Head of caudate nucleus (tissue), 42 donors: ENCODE measurements at regions not wholly inside any gene's neighbourhood (a gene's known extent, or its start where the extent isn't known, plus 50 kb on each side); places are given as distances from the start of the nearest gene placed in this dataset.

Experiments
- DNase-seq, 42 donors: peaks; one replicate each; pipeline versions ENCODE4 v3.0.0 to v3.0.0-alpha.2; 2020 to 2021; ENCODE audit warnings: mixed read lengths in 7 of 42
- intact Hi-C: fragments of 100-400 bp; cut with DNase I; formaldehyde crosslinking; loops from one replicate; pipeline ENCODE4 v1.15.0; 2022

- intact Hi-C loops = no loop called here
- DNase-seq = peak in 31 of 42 donors; percentile 11 to 75 (median 35)
Measured at GRCh38 chr14:25246751-25247150, 196.8 kb upstream of the STXBP6 start.

- DNase-seq = no peak
- intact Hi-C loops = no loop called here
Measured at GRCh38 chr14:25239170-25239569, 189.2 kb upstream of the STXBP6 start.

- intact Hi-C loops = no loop called here
- peak in 25 of 42 donors; percentile 5 to 61 (median 24) for DNase-seq
Measured at GRCh38 chr14:25237845-25238244, 187.9 kb upstream of the STXBP6 start.

GRCh38 chr14:25233613-25234012 lies 183.7 kb upstream of the STXBP6 start:
- no peak for DNase-seq
- intact Hi-C loops = no loop called here

GRCh38 chr14:25231004-25231403 lies 181.1 kb upstream of the STXBP6 start:
- peak in 3 of 42 donors; percentile 3 to 20 (median 10) for DNase-seq
- intact Hi-C loops = no loop called here

- DNase-seq = no peak
- intact Hi-C loops = no loop called here
Measured at GRCh38 chr14:25226214-25226613, 176.3 kb upstream of the STXBP6 start.

GRCh38 chr14:25222256-25222655 lies 172.3 kb upstream of the STXBP6 start:
- intact Hi-C loops = no loop called here
- no peak for DNase-seq

GRCh38 chr14:25220514-25220913 lies 170.6 kb upstream of the STXBP6 start:
- intact Hi-C loops = no loop called here
- DNase-seq = no peak

GRCh38 chr14:25215607-25216006 lies 165.7 kb upstream of the STXBP6 start:
- intact Hi-C loops = no loop called here

GRCh38 chr14:25197885-25198284 lies 147.9 kb upstream of the STXBP6 start:
- DNase-seq = no peak
- intact Hi-C loops = no loop called here

More at GRCh38 chr14:25215607-25216006, 165.7 kb upstream of the STXBP6 start:
- no peak for DNase-seq

GRCh38 chr14:25180221-25180620 lies 130.3 kb upstream of the STXBP6 start:
- no peak for DNase-seq
- intact Hi-C loops = no loop called here

- intact Hi-C loops = no loop called here
- no peak for DNase-seq
Measured at GRCh38 chr14:25178255-25178654, 128.3 kb upstream of the STXBP6 start.

GRCh38 chr14:25150934-25151790 lies 101.2 kb upstream of the STXBP6 start:
- intact Hi-C loops = no loop called here
- peak in 3 of 42 donors; percentile 6 to 47 (median 11) for DNase-seq

- intact Hi-C loops = no loop called here
- no peak for DNase-seq
Measured at GRCh38 chr14:25150401-25150800, 100.5 kb upstream of the STXBP6 start.

GRCh38 chr14:25140411-25140810 lies 90.5 kb upstream of the STXBP6 start:
- no peak for DNase-seq
- intact Hi-C loops = no loop called here

GRCh38 chr14:25136811-25137210 lies 86.9 kb upstream of the STXBP6 start:
- DNase-seq = no peak
- intact Hi-C loops = loop anchor here (10.0 kb wide), 2 partner anchors 332 to 402 kb away; no protein-coding TSS in a partner anchor

GRCh38 chr14:25134184-25134583 lies 84.2 kb upstream of the STXBP6 start:
- intact Hi-C loops = loop anchor here (5.0 to 10.0 kb wide), 3 partner anchors 82 to 399 kb away; partner anchors contain the start of gene STXBP6
- DNase-seq = no peak

- intact Hi-C loops = loop anchor here (5.0 to 10.0 kb wide), 3 partner anchors 81 to 398 kb away; partner anchors contain the start of gene STXBP6
Measured at GRCh38 chr14:25132732-25133422, 82.9 kb upstream of the STXBP6 start.

GRCh38 chr14:25132094-25132493 lies 82.1 kb upstream of the STXBP6 start:
- intact Hi-C loops = loop anchor here (5.0 to 10.0 kb wide), 3 partner anchors 80 to 397 kb away; partner anchors contain the start of gene STXBP6
- DNase-seq = peak in 2 of 42 donors; percentile 5 to 17

More at GRCh38 chr14:25132732-25133422, 82.9 kb upstream of the STXBP6 start:
- peak; percentile 49 to 91 (median 78) for DNase-seq

GRCh38 chr14:25122843-25123242 lies 72.9 kb upstream of the STXBP6 start:
- DNase-seq = no peak
- intact Hi-C loops = no loop called here
